ENCODE measurements at regions not wholly inside any gene's neighbourhood (a gene's known extent, or its start where the extent isn't known, plus 50 kb on each side); places are given as distances from the start of the nearest gene placed in this dataset.

DNA sequence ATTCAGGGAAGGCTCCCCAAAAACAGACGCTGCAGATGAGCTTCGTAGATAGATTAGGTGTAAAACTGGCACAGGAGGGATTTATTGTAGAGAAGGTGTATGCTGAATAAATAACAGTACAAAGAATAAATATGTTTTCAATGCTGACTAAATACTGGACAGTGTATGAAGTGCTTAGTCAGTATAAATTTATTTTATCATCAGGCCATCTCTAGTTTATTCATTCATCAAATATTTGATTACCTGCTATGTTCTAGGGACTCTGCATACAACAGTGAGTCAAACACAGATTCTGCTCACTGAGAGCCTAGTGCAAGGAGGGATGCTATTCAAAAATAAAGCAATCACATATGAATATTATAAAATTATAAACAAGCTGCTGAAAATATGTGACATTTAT, 63.6 kb upstream of the TSPAN5 start:
- Histone ChIP-seq H3K4me1 (ENCODE audit: insufficient read depth, low read length, poor library complexity, severe bottlenecking) (no peaks in the 10 kb centered on the region), H3K4me3 (ENCODE audit: low read depth, low read length, poor library complexity, severe bottlenecking) (no peak overlapping the region), H3K27ac (ENCODE audit: low read depth, low read length, poor library complexity, severe bottlenecking) (no peak overlapping the region), H3K9me3 (ENCODE audit: low read depth, low read length, poor library complexity, severe bottlenecking) (no peaks in the 10 kb centered on the region), H3K27me3 (replicated peaks; ENCODE audit: insufficient read depth, low read depth, low read length, poor library complexity) (no peaks in the 10 kb centered on the region), H3K36me3 (ENCODE audit: insufficient read depth, low read length, poor library complexity, severe bottlenecking) (no peaks in the 10 kb centered on the region)
- DNase-seq (ENCODE audit: low spot score), result no peak
- TF ChIP-seq, protein P1, sequence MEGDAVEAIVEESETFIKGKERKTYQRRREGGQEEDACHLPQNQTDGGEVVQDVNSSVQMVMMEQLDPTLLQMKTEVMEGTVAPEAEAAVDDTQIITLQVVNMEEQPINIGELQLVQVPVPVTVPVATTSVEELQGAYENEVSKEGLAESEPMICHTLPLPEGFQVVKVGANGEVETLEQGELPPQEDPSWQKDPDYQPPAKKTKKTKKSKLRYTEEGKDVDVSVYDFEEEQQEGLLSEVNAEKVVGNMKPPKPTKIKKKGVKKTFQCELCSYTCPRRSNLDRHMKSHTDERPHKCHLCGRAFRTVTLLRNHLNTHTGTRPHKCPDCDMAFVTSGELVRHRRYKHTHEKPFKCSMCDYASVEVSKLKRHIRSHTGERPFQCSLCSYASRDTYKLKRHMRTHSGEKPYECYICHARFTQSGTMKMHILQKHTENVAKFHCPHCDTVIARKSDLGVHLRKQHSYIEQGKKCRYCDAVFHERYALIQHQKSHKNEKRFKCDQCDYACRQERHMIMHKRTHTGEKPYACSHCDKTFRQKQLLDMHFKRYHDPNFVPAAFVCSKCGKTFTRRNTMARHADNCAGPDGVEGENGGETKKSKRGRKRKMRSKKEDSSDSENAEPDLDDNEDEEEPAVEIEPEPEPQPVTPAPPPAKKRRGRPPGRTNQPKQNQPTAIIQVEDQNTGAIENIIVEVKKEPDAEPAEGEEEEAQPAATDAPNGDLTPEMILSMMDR (conservative IDR thresholded peaks at IDR 0.05; ENCODE audit: low read depth, low read length), result no peak
- no peak for TF ChIP-seq EZH2 (IDR thresholded peaks at IDR 0.05; ENCODE audit: borderline replicate concordance, low read depth, low read length, poor library complexity, severe bottlenecking)
- BruUV-seq (replicated peaks), result no TSS peak
- intact Hi-C loops (cut with micrococcal nuclease; ENCODE audit: unreplicated experiment), result no loop called here
- POLR2A ChIA-PET (ENCODE audit: low non-redundant PET), result no interaction called here
- CTCF ChIA-PET, result no interaction called here

DNA sequence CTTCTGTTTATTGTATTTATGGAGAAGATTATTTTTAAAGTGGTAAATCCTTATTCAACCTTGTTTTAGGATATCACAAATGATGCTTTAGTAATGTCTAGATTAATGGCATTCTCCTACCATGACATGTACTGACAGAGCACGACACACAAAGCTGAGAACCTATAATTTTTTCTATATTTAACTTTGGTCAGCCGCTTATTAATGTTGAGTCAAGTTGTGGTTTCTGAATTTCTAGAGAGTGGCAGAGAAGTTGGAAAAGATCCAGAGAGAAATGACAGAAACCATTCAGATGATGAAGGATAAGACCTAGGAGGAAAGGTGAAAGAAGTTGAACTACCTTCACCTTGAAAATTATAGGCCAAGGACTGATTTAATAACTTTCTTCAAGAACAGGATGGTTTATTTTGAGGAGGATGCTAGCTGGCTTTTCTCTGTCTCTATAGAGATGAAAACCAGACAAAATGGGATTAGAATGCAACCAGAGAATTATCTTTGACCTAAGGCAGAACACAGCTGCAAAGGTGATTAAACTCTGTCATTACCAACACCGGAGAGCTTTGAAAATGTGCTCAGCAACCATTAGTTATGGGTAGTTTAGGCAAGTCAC, 62.6 kb upstream of the TSPAN5 start:
- TF ChIP-seq, protein P1 (conservative IDR thresholded peaks at IDR 0.05; ENCODE audit: low read depth, low read length), result no peak
- TF ChIP-seq EZH2 (IDR thresholded peaks at IDR 0.05; ENCODE audit: borderline replicate concordance, low read depth, low read length, poor library complexity, severe bottlenecking), result no peak
- POLR2A ChIA-PET (ENCODE audit: low non-redundant PET), result no interaction called here
- Histone ChIP-seq H3K27ac (ENCODE audit: low read depth, low read length, poor library complexity, severe bottlenecking) (no peak overlapping the region), H3K9me3 (ENCODE audit: low read depth, low read length, poor library complexity, severe bottlenecking) (no peaks in the 10 kb centered on the region), H3K4me1 (ENCODE audit: insufficient read depth, low read length, poor library complexity, severe bottlenecking) (no peaks in the 10 kb centered on the region), H3K4me3 (ENCODE audit: low read depth, low read length, poor library complexity, severe bottlenecking) (no peak overlapping the region), H3K27me3 (replicated peaks; ENCODE audit: insufficient read depth, low read depth, low read length, poor library complexity) (no peaks in the 10 kb centered on the region), H3K36me3 (ENCODE audit: insufficient read depth, low read length, poor library complexity, severe bottlenecking) (no peaks in the 10 kb centered on the region)
- no peak for DNase-seq (ENCODE audit: low spot score)
- CTCF ChIA-PET, result no interaction called here
- BruUV-seq (replicated peaks), result no TSS peak
- intact Hi-C loops (cut with micrococcal nuclease; ENCODE audit: unreplicated experiment), result no loop called here

DNA sequence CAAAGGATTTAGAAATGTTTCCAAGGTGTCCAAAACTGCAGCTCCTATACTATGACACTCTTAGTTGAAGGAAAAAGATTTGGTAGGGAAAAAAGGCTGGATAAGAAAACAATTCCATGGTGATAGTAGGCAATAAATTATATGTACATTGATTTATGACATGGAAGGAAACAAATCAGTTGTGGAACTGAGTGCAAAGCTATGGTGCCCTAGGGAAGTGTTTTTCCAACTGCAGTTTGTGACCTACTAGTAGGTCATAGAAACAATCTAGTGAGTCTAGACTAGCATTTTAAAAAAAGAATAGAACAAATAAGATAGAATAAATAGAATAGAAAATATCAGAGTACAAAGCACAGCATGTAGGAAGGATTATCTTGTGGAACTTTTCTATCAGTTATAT, 58.4 kb upstream of the TSPAN5 start:
- Histone ChIP-seq H3K27me3 (replicated peaks; ENCODE audit: insufficient read depth, low read depth, low read length, poor library complexity) (no peaks in the 10 kb centered on the region), H3K4me3 (ENCODE audit: low read depth, low read length, poor library complexity, severe bottlenecking) (no peak overlapping the region), H3K27ac (ENCODE audit: low read depth, low read length, poor library complexity, severe bottlenecking) (no peak overlapping the region), H3K36me3 (ENCODE audit: insufficient read depth, low read length, poor library complexity, severe bottlenecking) (no peaks in the 10 kb centered on the region), H3K9me3 (ENCODE audit: low read depth, low read length, poor library complexity, severe bottlenecking) (no peaks in the 10 kb centered on the region), H3K4me1 (ENCODE audit: insufficient read depth, low read length, poor library complexity, severe bottlenecking) (no peaks in the 10 kb centered on the region)
- intact Hi-C loops (cut with micrococcal nuclease; ENCODE audit: unreplicated experiment), result no loop called here
- BruUV-seq (replicated peaks), result no TSS peak
- TF ChIP-seq, protein P1 (conservative IDR thresholded peaks at IDR 0.05; ENCODE audit: low read depth, low read length), result no peak
- TF ChIP-seq EZH2 (IDR thresholded peaks at IDR 0.05; ENCODE audit: borderline replicate concordance, low read depth, low read length, poor library complexity, severe bottlenecking), result no peak
- CTCF ChIA-PET, result no interaction called here
- DNase-seq (ENCODE audit: low spot score), result no peak
- POLR2A ChIA-PET (ENCODE audit: low non-redundant PET), result no interaction called here

Data from A673 (cell line).